BLaER1 treated with 17β-estradiol and CSF1 and Interleukin-3, amounts not matched to agents 10 nM and 100 nM (cell line): ENCODE measurements at regions not wholly inside any gene's neighbourhood (a gene's known extent, or its start where the extent isn't known, plus 50 kb on each side); places are given as distances from the start of the nearest gene placed in this dataset.

Experiments used
- H3K27ac ChIP-seq, 11 experiments: shearing (Covaris generic); formaldehyde crosslinking; 2 replicates each; pipeline ENCODE4 v1.8.1; 2022
- H3K27me3 ChIP-seq, 11 experiments: shearing (Covaris generic); formaldehyde crosslinking; 2 replicates each; pipeline ENCODE4 v1.8.1; 2022
- H3K36me3 ChIP-seq, 11 experiments: shearing (Covaris generic); formaldehyde crosslinking; 2 replicates each; pipeline ENCODE4 v1.8.1; 2022
- H3K4me1 ChIP-seq, 10 experiments: shearing (Covaris generic); formaldehyde crosslinking; 2 replicates each; pipeline ENCODE4 v1.8.1; 2022
- H3K4me2 ChIP-seq, 11 experiments: shearing (Covaris generic); formaldehyde crosslinking; 2 replicates each; pipeline ENCODE4 v1.8.1; 2022
- H3K4me3 ChIP-seq, 10 experiments: shearing (Covaris generic); formaldehyde crosslinking; 2 replicates each; pipeline ENCODE4 v1.8.1; 2022
- H3K9ac ChIP-seq, 11 experiments: shearing (Covaris generic); formaldehyde crosslinking; 2 replicates each; pipeline ENCODE4 v1.8.1; 2022
- H3K9me3 ChIP-seq, 11 experiments: shearing (Covaris generic); formaldehyde crosslinking; replicated peaks in 1 of 11; 2 replicates each; pipeline ENCODE4 v1.8.1; 2022
- H4K20me1 ChIP-seq, 11 experiments: shearing (Covaris generic); formaldehyde crosslinking; 2 replicates each; pipeline ENCODE4 v1.8.1; 2022
- Cebpa-rat ChIP-seq, 11 experiments: shearing (Covaris generic); IDR thresholded peaks; 2 replicates each; pipeline ENCODE4 v1.8.1; 2022

GRCh38 chr17:33511670-33512069, 218.6 kb upstream of the ASIC2 start:
- H3K36me3 ChIP-seq = no peaks in the 10 kb centered on the region
- H4K20me1 ChIP-seq = no peaks in the 10 kb centered on the region; a peak in 1 of 22 replicates
- no peaks in the 10 kb centered on the region for H3K27me3 ChIP-seq
- no peak overlapping the region for H3K27ac ChIP-seq
- H3K4me1 ChIP-seq = peaks cover 13 to 43% (median 20%) of the 10 kb centered on the region in 10 experiments
- peaks cover 0 to 13% (median 6%) of the 10 kb centered on the region in 11 experiments; a peak in 9 of 22 replicates for H3K9me3 ChIP-seq
- H3K4me2 ChIP-seq = peak overlapping the region; percentile 37 to 85 (median 66); a peak in 21 of 22 replicates
- TF ChIP-seq Cebpa-rat (IDR thresholded peaks at IDR 0.05) = no peak
- no peak overlapping the region for H3K9ac ChIP-seq
- H3K4me3 ChIP-seq = no peak overlapping the region

DNA sequence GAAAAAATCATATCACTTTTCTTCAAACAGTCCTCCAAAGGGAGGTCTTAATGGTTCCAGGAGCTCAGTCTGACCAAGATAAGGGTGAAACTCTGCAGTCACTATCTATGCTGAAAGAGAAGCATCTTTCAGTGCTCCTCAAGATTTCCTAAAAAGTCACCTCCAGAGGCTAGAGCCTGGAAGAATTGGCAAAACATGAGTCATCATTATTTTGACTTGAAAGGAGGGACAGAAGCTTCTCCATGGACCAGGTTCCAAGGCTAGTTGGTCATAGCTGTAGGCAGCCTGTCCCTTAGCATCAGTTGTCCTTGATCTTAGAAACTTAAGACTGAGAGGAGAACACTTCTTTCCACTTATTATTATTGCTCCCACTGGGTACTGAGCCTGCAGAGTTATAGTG, 219.0 kb upstream of the ASIC2 start:
- Histone ChIP-seq H3K9me3 (peaks cover 0 to 13% (median 6%) of the 10 kb centered on the region in 11 experiments; a peak in 9 of 22 replicates), H3K9ac (no peak overlapping the region), H3K4me2 (peak overlapping the region in 9 of 11 experiments; percentile 37 to 85 (median 74); a peak in 12 of 22 replicates), H3K4me1 (peaks cover 9 to 39% (median 16%) of the 10 kb centered on the region in 10 experiments), H3K27ac (no peak overlapping the region), H4K20me1 (no peaks in the 10 kb centered on the region), H3K36me3 (no peaks in the 10 kb centered on the region), H3K27me3 (no peaks in the 10 kb centered on the region), H3K4me3 (no peak overlapping the region)
- no peak for TF ChIP-seq Cebpa-rat (IDR thresholded peaks at IDR 0.05)

DNA sequence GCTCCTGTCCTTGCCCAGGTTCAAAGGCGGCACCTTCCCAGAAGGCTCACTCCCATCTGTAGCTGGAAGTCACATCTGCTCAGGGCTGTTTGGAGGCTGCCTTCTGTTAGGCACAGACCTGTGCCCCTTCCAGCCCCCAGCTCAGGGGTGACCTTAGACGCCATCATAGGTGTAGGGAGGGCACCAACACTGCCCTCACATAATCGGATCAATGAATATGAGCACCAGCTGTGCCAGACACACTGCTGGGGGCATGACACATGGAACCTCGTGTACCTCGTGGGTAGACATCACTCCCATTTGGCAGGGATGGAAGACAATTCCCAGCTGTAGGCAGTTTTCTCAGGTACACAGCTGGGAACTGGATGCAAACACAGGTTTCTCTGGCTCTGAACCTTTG, 220.7 kb upstream of the ASIC2 start:
- H3K27ac ChIP-seq = no peak overlapping the region
- no peak overlapping the region for H3K4me3 ChIP-seq
- TF ChIP-seq Cebpa-rat (IDR thresholded peaks at IDR 0.05) = no peak
- peaks cover 0 to 13% (median 6%) of the 10 kb centered on the region in 11 experiments; a peak in 9 of 22 replicates for H3K9me3 ChIP-seq
- no peaks in the 10 kb centered on the region for H4K20me1 ChIP-seq
- H3K4me2 ChIP-seq = 0 out of 22 replicates have a peak overlapping the region, but pooled peaks of 1 of the 11 experiments have one; percentile 8
- peaks cover 7 to 27% (median 13%) of the 10 kb centered on the region in 10 experiments for H3K4me1 ChIP-seq
- no peaks in the 10 kb centered on the region for H3K36me3 ChIP-seq
- H3K9ac ChIP-seq = no peak overlapping the region
- H3K27me3 ChIP-seq = no peaks in the 10 kb centered on the region

DNA sequence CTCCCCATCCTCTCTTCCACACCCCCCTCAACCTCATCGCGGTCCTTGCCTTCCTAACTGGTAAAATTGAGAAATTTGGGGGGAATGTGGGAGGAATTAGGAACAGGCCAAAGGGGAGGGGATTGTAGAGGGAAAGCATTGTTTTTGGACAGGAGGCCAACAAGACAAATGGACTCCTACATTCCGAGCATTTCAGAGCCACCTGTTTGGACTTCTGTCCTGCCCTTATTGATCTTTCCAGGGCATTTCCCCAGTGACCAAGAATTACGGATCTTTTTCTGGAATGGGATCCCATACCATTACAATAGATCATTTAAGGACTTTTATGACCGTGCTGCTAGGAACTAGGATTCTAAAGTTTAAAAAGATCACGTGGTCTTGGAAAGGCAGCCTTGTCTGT, 221.3 kb upstream of the ASIC2 start:
- Histone ChIP-seq H4K20me1 (no peaks in the 10 kb centered on the region), H3K9me3 (peaks cover 0 to 13% (median 6%) of the 10 kb centered on the region in 11 experiments; a peak in 9 of 22 replicates), H3K36me3 (no peaks in the 10 kb centered on the region), H3K9ac (no peak overlapping the region), H3K4me2 (no peak overlapping the region), H3K4me3 (no peak overlapping the region), H3K27me3 (no peaks in the 10 kb centered on the region), H3K27ac (no peak overlapping the region), H3K4me1 (peaks cover 7 to 27% (median 13%) of the 10 kb centered on the region in 10 experiments)
- no peak for TF ChIP-seq Cebpa-rat (IDR thresholded peaks at IDR 0.05)

DNA sequence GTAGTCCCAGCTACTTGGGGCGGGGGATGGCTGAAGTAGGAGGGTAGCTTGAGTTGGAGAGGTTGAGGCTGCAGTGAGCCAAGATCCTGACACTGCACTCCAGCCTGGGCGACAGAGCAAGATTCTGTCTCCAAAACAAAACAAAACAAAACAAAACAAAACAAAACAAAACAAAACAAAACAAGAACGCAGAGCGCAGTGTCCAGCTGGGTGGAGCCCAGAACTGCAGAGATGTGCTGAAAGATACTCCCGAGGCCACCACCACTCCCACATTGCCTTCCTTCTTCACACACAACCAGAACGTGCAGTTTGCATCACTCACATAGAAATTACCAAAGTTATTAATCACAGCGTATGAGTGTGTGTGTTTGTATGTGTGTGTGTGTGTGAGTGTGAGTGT, 222.9 kb upstream of the ASIC2 start:
- no peak for TF ChIP-seq Cebpa-rat (IDR thresholded peaks at IDR 0.05)
- Histone ChIP-seq H4K20me1 (0 out of 22 replicates have a peak, but pooled peaks cover 0 to 1% (median 0%) of the 10 kb centered on the region in 11 experiments), H3K27me3 (no peaks in the 10 kb centered on the region), H3K9ac (no peak overlapping the region), H3K36me3 (no peaks in the 10 kb centered on the region), H3K4me1 (peaks cover 7 to 21% (median 13%) of the 10 kb centered on the region in 10 experiments), H3K4me2 (no peak overlapping the region), H3K9me3 (peaks cover 0 to 13% (median 6%) of the 10 kb centered on the region in 11 experiments; a peak in 9 of 22 replicates), H3K27ac (no peak overlapping the region), H3K4me3 (no peak overlapping the region)

- Histone ChIP-seq H3K27ac (no peak overlapping the region), H3K36me3 (no peaks in the 10 kb centered on the region), H3K4me2 (no peak overlapping the region), H3K4me1 (peaks cover 2 to 14% (median 7%) of the 10 kb centered on the region in 10 experiments), H4K20me1 (0 out of 22 replicates have a peak, but pooled peaks cover 0 to 8% (median 0%) of the 10 kb centered on the region in 11 experiments), H3K9me3 (peaks cover 0 to 13% (median 6%) of the 10 kb centered on the region in 11 experiments; a peak in 9 of 22 replicates), H3K9ac (no peak overlapping the region), H3K27me3 (no peaks in the 10 kb centered on the region), H3K4me3 (no peak overlapping the region)
- TF ChIP-seq Cebpa-rat (IDR thresholded peaks at IDR 0.05) = no peak
Measured at GRCh38 chr17:33516645-33517044, 223.6 kb upstream of the ASIC2 start.

GRCh38 chr17:33517746-33518145, 224.7 kb upstream of the ASIC2 start:
- peaks cover 0 to 12% (median 6%) of the 10 kb centered on the region in 11 experiments; a peak in 9 of 22 replicates for H3K9me3 ChIP-seq
- no peaks in the 10 kb centered on the region for H3K27me3 ChIP-seq
- no peak overlapping the region for H3K9ac ChIP-seq
- H3K36me3 ChIP-seq = no peaks in the 10 kb centered on the region
- H4K20me1 ChIP-seq = 0 out of 22 replicates have a peak, but pooled peaks cover 0 to 8% (median 0%) of the 10 kb centered on the region in 11 experiments
- peaks cover 0 to 11% (median 4%) of the 10 kb centered on the region in 10 experiments; a peak in 7 of 20 replicates for H3K4me1 ChIP-seq
- no peak overlapping the region for H3K27ac ChIP-seq
- H3K4me2 ChIP-seq = no peak overlapping the region
- no peak for TF ChIP-seq Cebpa-rat (IDR thresholded peaks at IDR 0.05)
- no peak overlapping the region for H3K4me3 ChIP-seq

DNA sequence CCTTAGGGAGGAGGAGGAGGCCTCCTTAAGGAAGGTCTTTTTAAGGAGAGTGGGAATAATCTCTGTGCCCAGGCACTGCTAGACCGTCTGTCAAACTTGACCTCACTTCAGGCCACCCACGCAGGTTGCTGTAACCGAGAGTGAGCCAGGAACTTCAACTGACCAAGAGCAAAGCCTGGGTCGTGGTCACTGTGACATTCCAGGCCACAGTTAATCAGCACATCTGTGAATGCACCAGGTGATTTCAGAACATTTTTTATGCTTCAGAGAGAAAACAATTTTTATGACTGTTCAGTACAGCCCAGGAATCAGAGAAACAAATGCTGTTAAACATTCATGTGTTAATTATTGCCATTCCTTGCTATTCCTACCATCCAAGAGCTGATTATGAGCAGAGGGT, 226.6 kb upstream of the ASIC2 start:
- Histone ChIP-seq H3K4me1 (peaks cover 0 to 19% (median 5%) of the 10 kb centered on the region in 10 experiments; a peak in 12 of 20 replicates), H3K27me3 (no peaks in the 10 kb centered on the region), H3K9me3 (no peaks in the 10 kb centered on the region), H3K4me3 (no peak overlapping the region), H3K36me3 (no peaks in the 10 kb centered on the region), H3K27ac (no peak overlapping the region), H3K4me2 (no peak overlapping the region), H4K20me1 (0 out of 22 replicates have a peak, but pooled peaks cover 0 to 8% (median 0%) of the 10 kb centered on the region in 11 experiments), H3K9ac (no peak overlapping the region)
- no peak for TF ChIP-seq Cebpa-rat (IDR thresholded peaks at IDR 0.05)

DNA sequence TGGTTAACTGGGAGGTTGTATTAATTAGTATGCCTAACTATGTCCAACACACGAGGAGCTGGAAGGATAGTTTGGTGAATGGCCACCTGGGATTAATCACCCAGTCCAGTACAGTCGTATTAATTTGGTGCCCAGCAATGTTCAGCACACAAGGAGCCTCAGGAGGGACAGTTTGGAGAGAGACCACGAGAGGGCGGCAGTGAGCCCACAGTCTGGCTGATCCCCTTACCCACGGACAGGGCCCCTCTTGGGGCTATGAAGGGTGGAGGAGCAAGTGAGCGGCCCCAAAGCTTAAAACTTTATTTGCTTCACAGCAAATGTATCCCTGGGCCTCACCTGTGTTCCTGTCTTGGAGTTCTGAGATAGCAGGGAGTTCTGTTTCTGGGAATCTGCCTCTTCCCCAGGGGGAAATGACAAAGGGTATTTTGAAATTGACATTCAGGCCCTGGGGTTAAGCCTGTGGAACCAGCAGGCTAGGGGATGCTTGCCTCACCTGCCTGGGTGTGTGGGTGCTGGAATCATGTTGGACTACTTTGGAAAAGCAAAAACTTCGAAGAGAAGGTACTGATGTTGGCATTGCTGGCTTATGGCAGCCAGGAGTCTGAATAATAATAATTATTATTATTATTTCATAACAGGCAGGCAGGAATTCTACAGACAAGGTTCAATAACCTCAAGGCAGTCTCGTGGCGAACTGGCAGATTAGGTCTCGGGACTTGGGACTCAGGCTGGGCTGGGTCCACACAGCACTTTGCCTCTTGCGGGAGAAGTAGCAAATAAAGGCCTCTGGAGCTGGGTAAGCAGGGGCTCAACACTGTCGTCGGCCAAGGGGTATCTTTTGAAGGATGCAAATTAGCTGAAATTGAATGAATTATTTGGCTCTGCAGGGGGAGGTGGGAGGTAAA, 227.6 kb upstream of the ASIC2 start:
- H4K20me1 ChIP-seq = 0 out of 22 replicates have a peak, but pooled peaks cover 0 to 8% (median 0%) of the 10 kb centered on the region in 11 experiments
- H3K36me3 ChIP-seq = no peaks in the 10 kb centered on the region
- no peak for TF ChIP-seq Cebpa-rat (IDR thresholded peaks at IDR 0.05)
- H3K27ac ChIP-seq = no peak overlapping the region
- H3K9ac ChIP-seq = no peak overlapping the region
- no peak overlapping the region for H3K4me3 ChIP-seq
- H3K4me2 ChIP-seq = no peak overlapping the region
- H3K4me1 ChIP-seq = peaks cover 0 to 19% (median 5%) of the 10 kb centered on the region in 10 experiments; a peak in 12 of 20 replicates
- no peaks in the 10 kb centered on the region for H3K9me3 ChIP-seq
- H3K27me3 ChIP-seq = no peaks in the 10 kb centered on the region
